ENCODE measurements at regions not wholly inside any gene's neighbourhood (a gene's known extent, or its start where the extent isn't known, plus 50 kb on each side); places are given as distances from the start of the nearest gene placed in this dataset.

DNA sequence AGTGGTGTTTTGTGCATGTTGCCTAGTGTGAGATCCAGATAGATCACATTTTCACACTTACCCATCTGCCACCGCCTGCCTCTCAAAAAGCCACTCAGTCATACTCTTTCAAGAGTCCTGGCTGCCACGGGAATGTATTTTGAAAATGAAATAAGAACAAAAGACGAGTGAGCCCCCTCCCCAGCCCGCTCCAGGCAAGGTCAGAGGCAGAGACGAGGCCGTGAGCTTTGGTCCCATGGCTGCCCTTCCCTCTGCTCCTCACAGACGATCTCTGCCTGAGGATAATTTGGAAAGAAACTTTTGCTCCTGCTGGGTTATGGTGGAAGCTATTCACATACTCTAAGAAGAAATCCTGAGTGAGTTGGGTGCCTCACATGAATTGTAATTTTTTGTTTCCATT, 924.3 kb downstream of the BCL11B start:
- no peak for TF ChIP-seq POLR2AphosphoS5 (IDR thresholded peaks at IDR 0.05; ENCODE audit: low read depth, low read length)
- TF ChIP-seq SPI1 (IDR thresholded peaks at IDR 0.05; ENCODE audit: low read depth, low read length): no peak
- DNase-seq (ENCODE audit: insufficient read length, low spot score) (no peak), FAIRE-seq (no peak)

DNA sequence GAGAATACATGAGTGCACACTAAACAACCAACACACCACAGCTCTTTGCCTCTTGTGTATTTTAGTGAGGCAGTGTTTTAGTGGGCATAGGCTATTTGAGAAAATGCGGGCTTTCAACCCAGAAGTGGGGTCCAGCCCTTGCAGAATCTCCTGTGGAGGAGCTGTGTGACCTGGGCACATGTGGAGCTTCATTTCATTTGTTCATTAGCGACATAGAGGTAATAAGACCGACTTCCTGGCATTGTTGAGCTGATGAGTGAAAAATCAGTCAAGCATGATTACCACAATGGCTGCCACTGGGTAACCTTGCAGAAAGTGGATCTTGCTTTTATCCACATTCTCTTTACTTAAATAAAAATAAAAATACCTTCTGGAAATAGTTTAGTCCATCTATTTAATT, 923.5 kb downstream of the BCL11B start:
- no peak for TF ChIP-seq PAX5 (IDR thresholded peaks at IDR 0.05; ENCODE audit: insufficient read depth, low read length, severe bottlenecking)
- no peak for TF ChIP-seq TAF1 (IDR thresholded peaks at IDR 0.05; ENCODE audit: low read depth, low read length)
- TF ChIP-seq SPI1 (IDR thresholded peaks at IDR 0.05; ENCODE audit: low read depth, low read length): no peak
- TF ChIP-seq POLR2A (IDR thresholded peaks at IDR 0.05; ENCODE audit: low read depth, low read length): no peak
- TF ChIP-seq POU2F2 (IDR thresholded peaks at IDR 0.05; ENCODE audit: low read depth, low read length): no peak
- no peak for TF ChIP-seq POLR2AphosphoS5 (IDR thresholded peaks at IDR 0.05; ENCODE audit: low read depth, low read length)
- FAIRE-seq (no peak), DNase-seq (ENCODE audit: insufficient read length, low spot score) (no peak)

GRCh38 chr14:98350213-98350612, 921.8 kb downstream of the BCL11B start:
- FAIRE-seq (no peak), DNase-seq (ENCODE audit: insufficient read length, low spot score) (no peak)
- no peak for TF ChIP-seq PAX5 (IDR thresholded peaks at IDR 0.05; ENCODE audit: insufficient read depth, low read length, severe bottlenecking)

GRCh38 chr14:98364961-98365360, 907.0 kb downstream of the BCL11B start:
- no peak for TF ChIP-seq SPI1 (IDR thresholded peaks at IDR 0.05; ENCODE audit: low read depth, low read length)
- no peak for TF ChIP-seq PAX5 (IDR thresholded peaks at IDR 0.05; ENCODE audit: insufficient read depth, low read length, severe bottlenecking)
- TF ChIP-seq POU2F2 (IDR thresholded peaks at IDR 0.05; ENCODE audit: low read depth, low read length): no peak
- no peak for TF ChIP-seq POLR2A (IDR thresholded peaks at IDR 0.05; ENCODE audit: low read depth, low read length)
- TF ChIP-seq POLR2AphosphoS5 (IDR thresholded peaks at IDR 0.05; ENCODE audit: low read depth, low read length): no peak
- TF ChIP-seq TAF1 (IDR thresholded peaks at IDR 0.05; ENCODE audit: low read depth, low read length): no peak
- DNase-seq (ENCODE audit: insufficient read length, low spot score): no peak
- no peak for FAIRE-seq

DNA sequence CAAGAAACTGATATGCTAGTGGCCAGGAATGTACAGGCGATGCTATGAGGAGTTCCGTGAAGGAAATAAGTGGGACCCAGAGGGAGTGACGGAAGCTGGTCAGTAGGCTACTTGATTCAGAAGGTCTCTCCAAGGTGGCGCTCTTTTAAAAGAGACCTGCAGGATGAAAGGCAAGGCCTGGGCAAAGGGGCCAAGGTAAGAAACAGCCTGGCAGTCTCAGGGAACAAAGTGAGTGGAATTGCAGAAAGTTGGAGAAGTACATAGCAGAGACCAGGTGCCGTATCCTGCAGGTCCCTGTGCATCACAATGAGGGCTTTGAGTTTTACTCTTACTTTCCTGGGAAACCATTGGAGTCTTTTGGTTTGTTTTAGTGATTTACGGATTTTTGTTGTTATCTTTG, 905.6 kb downstream of the BCL11B start:
- TF ChIP-seq SPI1 (IDR thresholded peaks at IDR 0.05; ENCODE audit: low read depth, low read length): no peak
- TF ChIP-seq POU2F2 (IDR thresholded peaks at IDR 0.05; ENCODE audit: low read depth, low read length): no peak
- TF ChIP-seq POLR2A (IDR thresholded peaks at IDR 0.05; ENCODE audit: low read depth, low read length): no peak
- no peak for TF ChIP-seq TAF1 (IDR thresholded peaks at IDR 0.05; ENCODE audit: low read depth, low read length)
- no peak for TF ChIP-seq PAX5 (IDR thresholded peaks at IDR 0.05; ENCODE audit: insufficient read depth, low read length, severe bottlenecking)
- no peak for TF ChIP-seq POLR2AphosphoS5 (IDR thresholded peaks at IDR 0.05; ENCODE audit: low read depth, low read length)
- FAIRE-seq: no peak
- DNase-seq (ENCODE audit: insufficient read length, low spot score): no peak

DNA sequence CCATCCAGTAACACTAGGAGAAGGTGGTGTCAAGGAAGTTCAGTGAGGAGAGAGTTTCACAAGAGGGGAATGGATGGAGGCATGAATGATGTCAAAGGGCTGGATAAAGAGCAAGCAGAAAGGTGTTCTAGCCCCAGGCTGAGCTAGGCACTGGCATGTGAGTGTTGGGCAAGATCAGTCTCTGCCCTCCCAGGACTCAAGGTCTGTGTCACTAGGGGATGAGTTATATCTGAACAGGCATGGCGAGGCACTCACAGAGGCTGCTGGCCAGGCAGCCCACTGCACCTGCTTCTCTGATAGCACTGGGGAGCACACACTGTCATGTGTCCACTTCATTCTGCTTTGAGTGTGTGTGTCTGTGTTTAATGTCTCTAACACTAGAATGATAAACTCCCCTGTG, 903.8 kb downstream of the BCL11B start:
- FAIRE-seq (no peak), DNase-seq (ENCODE audit: insufficient read length, low spot score) (no peak)
- no peak for TF ChIP-seq TAF1 (IDR thresholded peaks at IDR 0.05; ENCODE audit: low read depth, low read length)
- no peak for TF ChIP-seq POU2F2 (IDR thresholded peaks at IDR 0.05; ENCODE audit: low read depth, low read length)
- no peak for TF ChIP-seq PAX5 (IDR thresholded peaks at IDR 0.05; ENCODE audit: insufficient read depth, low read length, severe bottlenecking)
- TF ChIP-seq SPI1 (IDR thresholded peaks at IDR 0.05; ENCODE audit: low read depth, low read length): no peak
- TF ChIP-seq POLR2AphosphoS5 (IDR thresholded peaks at IDR 0.05; ENCODE audit: low read depth, low read length): no peak
- no peak for TF ChIP-seq POLR2A (IDR thresholded peaks at IDR 0.05; ENCODE audit: low read depth, low read length)

DNA sequence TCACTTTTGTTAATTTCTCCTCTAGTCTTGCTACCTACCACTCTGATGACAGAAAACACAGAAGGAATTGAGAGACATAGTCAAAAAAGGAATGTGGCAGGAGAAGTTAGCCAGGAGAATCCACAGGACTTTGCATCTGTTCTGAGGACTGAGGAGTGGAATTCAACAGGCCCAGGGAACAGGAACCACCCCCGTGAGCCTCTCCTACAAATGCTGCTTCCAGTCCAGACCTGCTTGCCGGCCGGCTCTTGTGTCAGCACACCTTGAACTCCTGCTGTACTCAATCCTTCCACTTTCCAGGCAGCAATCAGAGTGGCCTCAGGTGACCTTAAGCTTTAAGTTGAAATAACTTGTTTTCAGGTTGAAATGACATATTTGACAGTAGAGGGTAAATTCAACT, 903.1 kb downstream of the BCL11B start:
- no peak for TF ChIP-seq POLR2A (IDR thresholded peaks at IDR 0.05; ENCODE audit: low read depth, low read length)
- TF ChIP-seq POU2F2 (IDR thresholded peaks at IDR 0.05; ENCODE audit: low read depth, low read length): no peak
- TF ChIP-seq TAF1 (IDR thresholded peaks at IDR 0.05; ENCODE audit: low read depth, low read length): no peak
- no peak for TF ChIP-seq SPI1 (IDR thresholded peaks at IDR 0.05; ENCODE audit: low read depth, low read length)
- TF ChIP-seq PAX5 (IDR thresholded peaks at IDR 0.05; ENCODE audit: insufficient read depth, low read length, severe bottlenecking): no peak
- no peak for TF ChIP-seq POLR2AphosphoS5 (IDR thresholded peaks at IDR 0.05; ENCODE audit: low read depth, low read length)
- no peak for FAIRE-seq
- DNase-seq (ENCODE audit: insufficient read length, low spot score): no peak

- DNase-seq (ENCODE audit: insufficient read length, low spot score) (no peak), FAIRE-seq (no peak)
- TF ChIP-seq PAX5 (IDR thresholded peaks at IDR 0.05; ENCODE audit: insufficient read depth, low read length, severe bottlenecking): no peak
- no peak for TF ChIP-seq SPI1 (IDR thresholded peaks at IDR 0.05; ENCODE audit: low read depth, low read length)
- TF ChIP-seq POU2F2 (IDR thresholded peaks at IDR 0.05; ENCODE audit: low read depth, low read length): no peak
- TF ChIP-seq TAF1 (IDR thresholded peaks at IDR 0.05; ENCODE audit: low read depth, low read length): no peak
- TF ChIP-seq POLR2AphosphoS5 (IDR thresholded peaks at IDR 0.05; ENCODE audit: low read depth, low read length): no peak
- no peak for TF ChIP-seq POLR2A (IDR thresholded peaks at IDR 0.05; ENCODE audit: low read depth, low read length)
Measured at GRCh38 chr14:98369344-98369743, 902.7 kb downstream of the BCL11B start.

DNA sequence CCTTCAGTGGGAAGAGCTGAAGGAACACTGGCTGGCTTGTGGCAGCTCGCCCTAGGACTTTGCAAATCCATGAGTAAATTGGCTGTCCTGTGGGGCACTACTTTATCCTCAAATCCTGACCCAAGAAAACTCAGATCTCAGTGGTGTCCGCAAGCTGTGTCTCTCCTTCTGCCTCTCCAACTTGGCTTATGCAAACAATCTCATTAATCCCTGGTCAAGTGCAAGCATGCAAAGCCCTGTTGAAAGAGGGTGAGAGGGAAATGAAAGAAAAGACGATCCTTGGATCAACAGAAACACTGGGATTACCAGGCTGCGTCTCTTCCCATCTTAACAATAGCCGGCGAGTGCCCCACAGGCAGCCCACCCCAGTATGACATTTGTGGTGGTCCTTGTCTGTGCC, 901.6 kb downstream of the BCL11B start:
- DNase-seq (ENCODE audit: insufficient read length, low spot score) (no peak), FAIRE-seq (no peak)
- no peak for TF ChIP-seq POU2F2 (IDR thresholded peaks at IDR 0.05; ENCODE audit: low read depth, low read length)
- no peak for TF ChIP-seq PAX5 (IDR thresholded peaks at IDR 0.05; ENCODE audit: insufficient read depth, low read length, severe bottlenecking)
- no peak for TF ChIP-seq TAF1 (IDR thresholded peaks at IDR 0.05; ENCODE audit: low read depth, low read length)
- TF ChIP-seq POLR2A (IDR thresholded peaks at IDR 0.05; ENCODE audit: low read depth, low read length): no peak
- no peak for TF ChIP-seq SPI1 (IDR thresholded peaks at IDR 0.05; ENCODE audit: low read depth, low read length)
- no peak for TF ChIP-seq POLR2AphosphoS5 (IDR thresholded peaks at IDR 0.05; ENCODE audit: low read depth, low read length)

DNA sequence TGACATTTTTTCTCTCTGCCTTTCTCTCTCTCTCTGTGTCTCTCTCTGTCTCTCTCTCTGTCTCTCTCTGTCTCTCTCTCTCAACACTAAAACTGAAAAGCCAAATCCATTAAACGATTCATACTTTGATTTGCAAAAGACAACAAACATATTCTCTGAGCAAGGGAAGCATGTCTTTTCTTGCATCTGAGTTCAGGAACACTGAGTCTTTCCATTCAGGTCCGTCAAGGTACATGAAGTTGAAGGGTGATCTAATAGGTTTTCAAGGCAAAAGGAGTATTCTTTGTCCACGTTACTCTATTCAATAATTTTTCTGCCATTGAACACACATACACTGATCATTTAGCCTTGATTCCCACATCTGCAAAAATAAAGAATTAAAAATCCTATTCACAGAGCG, 900.9 kb downstream of the BCL11B start:
- FAIRE-seq (no peak), DNase-seq (ENCODE audit: insufficient read length, low spot score) (no peak)
- TF ChIP-seq TAF1 (IDR thresholded peaks at IDR 0.05; ENCODE audit: low read depth, low read length): no peak
- TF ChIP-seq SPI1 (IDR thresholded peaks at IDR 0.05; ENCODE audit: low read depth, low read length): no peak
- no peak for TF ChIP-seq POLR2A (IDR thresholded peaks at IDR 0.05; ENCODE audit: low read depth, low read length)
- no peak for TF ChIP-seq POU2F2 (IDR thresholded peaks at IDR 0.05; ENCODE audit: low read depth, low read length)
- TF ChIP-seq POLR2AphosphoS5 (IDR thresholded peaks at IDR 0.05; ENCODE audit: low read depth, low read length): no peak
- TF ChIP-seq PAX5 (IDR thresholded peaks at IDR 0.05; ENCODE audit: insufficient read depth, low read length, severe bottlenecking): no peak

Data from GM12891 (cell line).